ENCODE measurements at regions not wholly inside any gene's neighbourhood (a gene's known extent, or its start where the extent isn't known, plus 50 kb on each side); places are given as distances from the start of the nearest gene placed in this dataset.
"Not testable (repeated sequence)": the region's sequence is repeated elsewhere in the genome, so short reads cannot be mapped to it uniquely, and the experiment has no call there.

DNA sequence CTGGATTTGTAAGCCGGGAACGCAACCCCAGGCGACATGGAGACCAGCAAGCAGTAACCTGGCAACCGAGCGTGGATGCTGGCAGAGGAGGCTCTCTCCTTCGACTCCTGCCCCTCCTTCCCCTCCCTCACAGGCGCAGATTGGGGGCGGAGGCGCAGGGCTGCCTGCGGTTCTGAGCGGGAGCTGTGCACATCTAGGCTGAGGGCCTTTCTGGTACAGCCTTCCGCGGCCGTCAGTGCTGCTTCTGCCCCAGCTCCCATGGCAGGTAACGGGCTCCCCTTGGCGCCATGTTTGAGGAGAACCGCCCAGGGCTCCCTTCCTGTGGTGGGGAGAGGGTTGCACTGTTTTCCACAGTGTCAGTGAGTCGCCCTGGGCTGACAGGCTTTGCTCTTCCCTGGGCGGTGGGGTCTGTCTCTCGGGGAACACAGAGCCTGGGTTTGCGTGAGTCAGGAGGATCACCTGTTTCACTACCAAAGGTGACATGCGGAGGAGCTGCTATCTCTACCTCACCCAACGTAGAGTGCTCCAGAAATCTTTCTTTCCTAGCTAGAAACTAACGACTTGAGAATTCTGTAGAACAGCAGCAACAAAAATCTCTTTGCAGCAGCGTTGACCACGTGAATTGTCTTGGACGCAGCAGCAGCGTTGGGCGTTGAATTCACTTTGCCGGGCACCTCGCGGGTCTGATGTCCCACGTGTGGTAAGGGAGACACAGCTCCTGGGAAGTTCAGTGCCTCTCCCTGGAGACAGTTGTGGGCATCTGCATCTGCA is 154.8 kb upstream of the COBL start:
- peak; percentile 4 for DNase-seq

DNA sequence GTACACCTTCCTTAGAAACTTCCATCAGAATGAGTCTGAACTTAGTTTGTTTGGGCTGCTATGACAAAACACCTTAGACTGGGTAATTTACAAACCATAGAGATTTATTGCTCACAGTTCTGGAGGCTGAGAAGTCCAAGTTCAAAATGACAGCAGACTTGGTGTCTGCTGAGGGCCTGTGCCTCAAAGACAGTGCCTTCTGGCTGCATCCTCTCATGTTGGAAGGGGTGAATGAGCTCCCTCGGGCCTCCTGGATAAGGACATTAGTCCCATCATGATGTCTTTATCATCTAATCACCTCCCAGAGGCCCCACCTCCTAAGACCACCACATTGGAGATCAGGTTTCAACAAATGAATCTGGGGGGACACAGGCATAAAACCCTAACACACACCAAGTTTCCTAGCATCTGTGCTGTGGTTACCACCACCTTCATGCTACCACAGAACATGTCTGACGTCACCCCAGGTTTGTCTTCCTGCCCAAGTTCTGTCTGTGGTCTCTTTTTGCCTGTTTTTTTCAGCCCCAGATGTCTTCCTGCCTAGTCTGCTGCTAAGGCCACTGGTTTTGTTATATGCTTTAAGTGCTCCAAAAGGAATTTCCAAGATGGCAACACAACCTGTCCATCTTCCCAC is 150.9 kb upstream of the COBL start:
- no peak for DNase-seq

DNA sequence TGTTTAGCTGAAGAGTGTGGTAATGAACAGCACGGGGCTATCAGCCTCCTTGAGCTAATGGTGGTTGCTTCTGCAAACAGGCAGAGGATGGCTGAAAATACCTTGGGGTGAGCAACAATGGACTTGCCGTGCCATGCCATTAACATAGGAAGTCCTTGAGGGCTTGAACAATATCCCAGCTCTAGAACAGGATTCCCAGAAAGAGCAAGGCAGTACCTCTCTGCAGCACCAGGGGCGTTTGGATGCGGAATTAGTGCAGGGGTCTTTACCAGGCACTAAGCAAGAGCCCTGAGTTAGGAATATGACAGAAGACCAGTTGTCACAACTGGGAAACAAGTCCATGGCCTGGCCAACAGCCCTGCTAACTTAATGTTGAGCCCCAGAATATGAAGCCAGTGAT is 143.2 kb upstream of the COBL start:
- no peak for DNase-seq

DNA sequence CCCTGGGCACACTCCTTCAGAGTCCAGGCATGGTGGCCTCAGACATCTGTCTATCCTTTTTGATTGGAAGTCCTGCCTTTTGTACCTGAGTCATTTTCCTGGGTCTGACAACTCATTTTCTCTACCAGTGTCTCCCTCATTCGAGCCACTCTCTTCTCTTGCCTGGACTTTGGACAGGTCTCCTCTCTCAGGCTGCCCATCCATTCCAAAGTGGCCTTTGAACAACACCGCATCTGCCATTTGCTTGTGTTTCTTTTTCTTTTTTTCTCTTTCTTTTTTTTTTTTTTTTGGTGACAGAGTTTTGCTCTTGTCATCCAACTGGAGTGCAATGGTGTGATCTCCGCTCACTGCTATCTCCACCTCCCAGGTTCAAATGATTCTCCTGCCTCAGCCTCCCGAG is 142.1 kb upstream of the COBL start:
- no peak for DNase-seq

DNA sequence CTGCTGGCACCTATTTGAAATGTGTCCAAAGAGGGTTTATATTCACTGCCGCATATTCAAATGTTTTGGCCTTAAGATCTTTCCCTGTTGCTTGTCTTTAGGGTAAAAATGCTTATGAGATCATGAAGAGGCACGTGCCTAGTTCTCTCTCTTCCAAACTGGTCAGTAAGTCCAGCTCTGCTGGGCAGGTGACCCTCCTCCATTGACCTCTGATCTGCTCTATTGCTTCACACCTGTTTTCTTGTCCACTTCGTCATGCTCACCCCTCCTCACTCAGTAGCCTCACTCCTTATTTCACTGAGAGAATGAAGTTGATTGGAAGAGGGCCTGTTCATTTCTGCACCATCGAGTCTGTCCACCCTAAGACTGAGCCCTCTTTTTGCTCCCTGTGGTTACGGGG is 140.5 kb upstream of the COBL start:
- DNase-seq, result no peak

DNA sequence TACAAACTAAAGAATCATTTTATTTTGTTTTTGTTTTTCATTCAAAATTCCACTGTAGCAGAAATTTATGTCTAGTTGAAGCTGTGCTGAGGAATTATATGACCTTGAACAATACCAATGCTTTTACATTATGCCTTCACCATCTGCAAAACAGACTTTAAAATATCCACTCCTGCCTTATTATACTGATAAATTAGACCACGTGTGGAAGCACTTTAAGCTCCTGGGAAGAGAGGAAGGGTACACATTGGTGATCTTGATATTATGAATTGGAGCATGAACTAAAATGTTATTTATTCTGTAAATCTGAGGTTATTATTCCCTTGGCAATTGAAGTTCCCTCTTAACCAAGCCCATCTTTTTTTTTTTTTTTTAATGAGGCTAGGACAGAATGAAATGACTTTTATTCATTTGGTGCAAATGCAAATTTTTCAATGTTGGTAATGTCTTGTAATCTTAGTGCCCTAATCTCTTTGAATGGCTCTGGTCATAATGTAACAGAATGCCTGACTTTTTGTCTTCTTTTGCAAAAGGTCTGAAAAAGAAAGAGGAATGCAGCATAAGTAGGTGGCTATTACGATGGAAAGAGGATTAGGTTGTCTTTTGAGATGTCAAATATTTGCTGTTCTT is 139.9 kb upstream of the COBL start:
- no peak for DNase-seq

DNA sequence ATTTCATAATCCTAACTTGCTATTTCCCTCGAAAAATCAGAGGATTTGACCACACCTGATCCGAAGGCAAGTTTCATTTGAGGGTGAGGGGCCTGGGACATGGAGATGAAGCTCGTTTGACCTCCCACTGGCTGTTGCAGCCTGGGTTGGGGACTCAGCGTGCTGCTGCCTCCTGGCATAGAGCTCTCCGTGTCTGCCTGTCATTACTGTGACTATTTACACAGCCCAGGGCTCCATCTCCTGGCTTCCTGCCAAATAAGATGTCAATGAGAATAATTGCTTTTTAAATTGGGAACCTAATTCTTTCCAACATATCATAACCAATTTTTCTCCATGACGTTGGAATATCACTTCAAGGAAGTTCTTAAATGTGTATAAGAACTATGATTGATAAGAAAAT is 139.3 kb upstream of the COBL start:
- no peak for DNase-seq

DNA sequence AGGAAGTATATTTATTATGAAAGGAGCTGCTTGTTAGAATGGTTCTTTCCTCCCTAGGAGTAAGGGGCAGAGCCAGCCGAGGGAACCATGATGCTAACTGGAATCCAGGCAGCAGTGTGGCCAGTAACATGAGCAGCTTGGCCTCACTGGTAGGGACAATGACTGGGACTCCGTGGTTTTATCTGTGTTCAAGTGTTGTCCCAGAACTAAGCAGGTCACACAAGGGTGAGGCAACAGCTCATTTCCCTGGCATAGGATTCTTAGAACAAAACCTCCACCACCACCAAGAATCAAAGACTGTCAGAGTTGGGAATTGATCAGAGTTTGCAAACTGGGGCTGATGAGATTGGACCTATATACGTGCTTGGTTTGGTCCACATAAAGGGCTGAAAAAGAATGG is 138.9 kb upstream of the COBL start:
- no peak for DNase-seq

DNA sequence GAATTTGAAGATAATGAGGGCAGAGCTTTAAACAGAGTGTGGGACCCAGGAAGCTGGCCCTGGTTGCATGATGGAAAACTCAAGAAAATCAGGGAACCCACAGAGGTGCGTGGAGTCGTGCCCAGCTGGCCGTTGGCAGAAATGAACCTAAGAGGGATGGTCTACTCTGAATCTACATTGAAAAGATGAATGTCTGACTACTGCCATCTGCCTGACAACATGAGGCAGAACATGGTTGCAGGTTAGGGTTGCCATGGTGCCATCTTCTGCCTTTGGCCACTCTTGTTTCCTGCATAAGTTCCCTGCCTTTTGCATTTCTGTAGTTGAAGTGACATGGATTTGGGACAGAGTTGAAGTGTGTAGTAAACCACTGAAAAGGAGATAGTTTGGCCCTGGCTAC is 138.5 kb upstream of the COBL start:
- no peak for DNase-seq

DNA sequence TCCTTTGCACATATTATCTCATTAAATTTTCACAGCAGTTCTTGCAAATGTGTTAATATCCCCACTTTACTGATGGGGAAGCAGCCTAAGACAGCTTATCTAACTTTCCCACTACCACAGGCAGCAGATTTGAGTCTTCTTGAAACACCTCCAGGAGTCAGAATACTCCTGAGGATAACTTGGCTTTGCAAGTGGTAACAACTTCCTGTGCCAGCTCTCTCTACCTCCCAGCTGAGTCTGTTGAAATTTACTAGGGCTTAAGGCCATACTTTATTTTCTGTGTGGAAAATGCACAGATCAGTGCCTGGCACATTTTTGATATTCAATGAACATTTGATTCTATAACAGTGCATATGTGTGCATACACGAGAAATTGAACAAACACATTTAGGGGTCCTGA is 136.1 kb upstream of the COBL start:
- DNase-seq, result no peak

DNA sequence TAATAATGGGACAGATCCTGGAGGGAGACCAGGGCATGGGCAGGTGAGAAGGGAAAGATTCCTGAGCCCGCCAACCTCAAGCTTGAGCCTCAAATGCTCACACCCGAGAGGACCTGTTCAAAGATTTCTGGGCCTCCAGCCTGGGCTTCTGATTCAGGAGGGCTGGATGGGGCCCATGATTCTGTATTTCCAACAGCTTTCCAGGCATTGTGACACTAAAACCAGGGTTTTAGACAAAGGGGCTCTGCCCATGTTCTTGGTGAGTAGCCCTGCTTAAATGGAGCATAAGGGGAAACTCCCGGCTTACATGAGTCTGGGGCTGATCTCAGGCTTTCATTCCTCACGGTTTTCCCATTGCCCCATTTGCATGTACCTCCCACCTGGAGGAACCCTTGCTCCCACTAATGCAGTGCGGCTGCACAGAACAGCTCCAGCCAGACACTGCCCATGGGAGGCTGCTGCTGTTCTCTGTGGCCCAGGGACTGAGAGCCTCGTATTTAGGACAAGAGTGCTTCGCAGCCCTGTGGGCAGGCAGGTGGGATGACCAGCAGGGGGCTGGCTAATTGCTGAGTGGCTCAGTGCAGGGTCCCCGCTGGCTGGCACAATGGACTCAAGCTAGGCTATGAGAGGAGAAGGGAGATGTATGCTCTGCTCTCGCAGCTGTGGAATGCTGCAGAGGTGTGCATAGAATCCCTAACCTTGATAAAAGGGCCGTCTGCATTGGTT is 135.3 kb upstream of the COBL start:
- no peak for DNase-seq

DNA sequence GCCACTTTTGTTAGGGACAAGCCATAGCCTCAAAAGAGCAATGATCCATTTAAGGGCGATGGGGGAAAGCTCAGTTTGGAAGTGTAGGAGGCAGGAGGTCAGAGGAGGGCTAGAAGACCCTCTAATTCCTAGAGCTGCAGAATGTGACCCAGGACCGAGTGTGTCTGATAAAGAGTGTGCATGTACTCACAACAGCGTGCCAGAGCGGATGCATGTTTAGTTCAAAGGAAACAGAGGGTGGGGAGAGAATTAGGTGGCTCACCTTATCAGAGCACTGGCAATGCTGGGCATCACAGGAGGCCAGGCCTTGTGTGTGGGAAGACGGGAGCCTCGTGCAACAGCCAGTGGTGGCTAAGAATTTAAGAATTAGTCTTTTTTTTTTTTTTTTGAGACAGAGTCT is 133.9 kb upstream of the COBL start:
- no peak for DNase-seq

DNA sequence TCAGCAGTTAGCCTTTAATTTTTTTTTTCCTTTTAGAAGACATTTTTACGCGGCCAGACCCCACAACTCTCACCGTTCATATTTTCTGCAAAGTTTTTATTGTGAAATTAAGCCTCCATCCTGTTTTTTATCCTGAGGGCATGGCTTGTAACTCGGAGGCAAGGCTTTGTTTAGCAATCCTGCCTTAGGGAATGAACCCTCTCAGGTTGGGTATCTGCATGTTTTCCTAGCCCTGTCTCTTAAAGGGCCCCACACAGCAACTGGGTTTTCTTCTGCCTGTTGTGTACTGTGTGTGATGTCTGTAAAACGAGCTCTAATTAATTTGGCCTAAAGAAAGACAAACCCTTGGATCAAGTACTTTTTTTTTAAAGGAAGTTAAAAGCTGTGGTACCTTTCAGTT is 130.2 kb upstream of the COBL start:
- no peak for DNase-seq

DNA sequence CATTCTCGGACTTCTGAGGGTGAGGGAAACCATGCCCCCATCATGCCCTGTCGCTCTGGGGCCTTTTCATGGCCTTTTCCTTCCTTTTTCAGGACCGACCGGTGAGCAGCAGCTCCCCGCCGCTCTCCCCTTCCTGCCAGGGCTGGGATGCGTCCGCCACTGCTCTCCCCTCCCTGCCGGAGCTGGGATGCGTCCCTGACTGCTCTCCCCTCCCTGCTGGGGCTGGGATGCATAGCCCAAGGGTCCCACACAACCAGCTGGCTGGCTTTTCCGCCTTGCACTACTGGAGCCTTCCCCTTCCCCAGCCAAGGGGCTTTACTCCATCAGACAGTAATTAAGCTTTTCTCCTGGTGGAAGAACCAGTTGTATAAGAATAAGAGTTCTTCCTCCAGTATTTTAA is 129.7 kb upstream of the COBL start:
- no peak for DNase-seq

DNA sequence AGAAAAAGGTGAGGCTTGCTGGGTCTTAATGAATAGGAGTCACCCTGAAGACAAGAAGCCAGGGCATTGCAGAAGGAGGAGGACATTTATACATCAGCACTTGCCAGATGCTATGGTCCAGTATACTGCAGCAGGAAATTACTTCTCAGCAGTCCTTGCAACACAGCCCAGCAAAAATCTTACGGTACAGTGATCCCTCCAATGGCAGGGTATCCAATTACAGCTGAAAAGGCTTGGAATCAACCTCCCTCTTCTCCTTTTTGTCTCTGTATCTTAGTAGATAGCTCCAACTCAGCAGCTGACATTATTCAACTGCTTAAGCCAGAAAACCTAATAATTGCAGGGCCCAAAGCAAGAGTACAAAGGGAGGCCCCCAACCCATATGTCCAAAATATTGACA is 128.3 kb upstream of the COBL start:
- DNase-seq, result no peak

DNA sequence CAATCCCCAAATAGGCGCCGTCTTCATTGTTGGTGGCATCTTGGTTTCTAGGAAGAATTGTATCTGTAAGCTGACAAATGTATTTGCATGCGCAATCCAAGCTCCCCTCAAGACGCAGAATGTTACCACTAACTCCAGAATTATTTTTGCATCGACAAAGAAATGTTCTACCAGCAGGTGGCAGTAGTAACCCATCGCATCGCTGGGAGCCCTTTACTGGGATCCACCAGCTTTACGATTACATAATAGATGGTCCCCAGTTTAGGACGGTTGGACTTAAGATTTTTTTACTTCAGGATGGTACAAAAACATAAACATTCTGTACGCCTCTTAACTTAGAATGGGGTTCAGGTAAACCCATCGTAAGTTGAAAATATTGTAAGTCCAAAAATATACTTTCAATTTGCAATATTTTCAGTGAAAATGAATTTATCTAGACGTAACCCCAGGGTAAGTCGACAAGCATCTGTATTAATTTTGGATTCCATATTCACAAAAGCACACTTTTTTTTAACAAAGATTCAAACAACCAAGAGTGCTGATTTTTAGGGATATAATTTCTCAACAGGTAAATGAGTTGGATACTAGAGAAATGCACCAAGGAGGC is 114.0 kb upstream of the COBL start:
- DNase-seq, result peak; percentile 52

DNA sequence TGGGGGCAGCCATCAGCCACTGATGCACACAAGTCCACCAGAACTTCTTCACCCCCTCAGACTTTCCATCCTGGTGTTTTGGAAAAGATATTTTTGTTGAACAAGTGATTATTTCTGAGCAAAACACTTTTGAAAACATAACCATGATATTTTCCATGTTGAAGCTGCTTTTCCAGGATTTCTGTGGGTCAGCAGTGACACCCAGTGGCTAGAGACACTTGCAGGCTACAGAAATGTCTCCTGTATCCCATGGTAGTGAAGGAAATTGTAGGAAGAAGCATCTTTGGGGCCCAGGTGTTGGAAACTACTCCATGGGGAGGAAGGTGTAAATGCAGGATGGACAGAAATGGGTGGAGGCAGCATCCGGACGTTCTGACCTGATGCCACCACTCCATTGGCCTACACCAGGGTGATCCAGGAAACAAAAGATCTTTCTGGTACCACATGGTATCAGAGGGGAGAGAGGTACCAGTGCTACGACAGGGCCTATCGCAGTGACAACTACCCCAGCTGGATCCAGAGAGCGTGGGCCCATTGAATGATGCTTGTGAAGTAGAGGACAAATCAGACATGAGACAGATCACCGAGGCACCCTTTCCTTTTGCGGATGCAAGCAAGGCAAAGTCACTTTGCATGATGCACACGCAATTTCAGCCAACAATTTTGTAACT is 111.7 kb upstream of the COBL start:
- DNase-seq, result no peak

DNA sequence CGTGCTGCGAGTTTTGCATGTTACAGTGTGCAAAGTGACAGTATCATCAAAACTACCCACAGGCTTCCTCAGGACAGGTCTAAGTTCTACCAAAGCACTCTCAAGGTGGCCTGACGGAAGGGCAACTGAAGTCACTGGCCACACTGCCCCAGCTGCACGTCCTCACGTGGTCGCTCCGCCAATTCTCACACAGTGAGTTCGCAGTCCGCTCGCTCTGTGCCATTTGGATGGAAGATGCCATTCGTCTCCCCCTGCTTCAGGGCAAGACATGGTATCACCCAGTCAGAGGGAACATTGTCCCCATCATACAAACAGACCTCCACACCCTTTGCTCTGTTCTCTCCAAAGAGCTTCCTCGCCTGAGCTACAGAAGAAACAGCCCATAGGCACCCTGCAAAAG is 109.6 kb upstream of the COBL start:
- no peak for DNase-seq

DNA sequence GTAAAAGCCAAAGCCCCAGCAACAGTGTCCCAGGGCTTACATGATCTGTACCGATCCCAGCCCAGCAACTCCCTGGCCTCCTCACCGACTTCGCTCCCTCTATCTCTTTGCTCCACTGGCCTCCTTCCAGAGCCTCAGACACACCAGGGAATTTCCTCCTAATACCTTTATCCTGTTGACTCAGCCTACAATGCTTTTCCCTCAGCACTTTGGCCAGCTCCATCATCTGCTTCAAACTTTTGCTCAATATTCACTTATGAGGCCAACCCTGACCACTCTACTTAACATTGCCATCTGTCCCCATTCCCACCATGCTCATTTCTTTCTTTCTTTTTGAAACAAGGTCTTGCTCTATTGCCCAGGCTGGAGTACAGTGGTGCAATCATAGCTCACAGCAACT is 93.3 kb upstream of the COBL start:
- DNase-seq, result not testable (repeated sequence)

DNA sequence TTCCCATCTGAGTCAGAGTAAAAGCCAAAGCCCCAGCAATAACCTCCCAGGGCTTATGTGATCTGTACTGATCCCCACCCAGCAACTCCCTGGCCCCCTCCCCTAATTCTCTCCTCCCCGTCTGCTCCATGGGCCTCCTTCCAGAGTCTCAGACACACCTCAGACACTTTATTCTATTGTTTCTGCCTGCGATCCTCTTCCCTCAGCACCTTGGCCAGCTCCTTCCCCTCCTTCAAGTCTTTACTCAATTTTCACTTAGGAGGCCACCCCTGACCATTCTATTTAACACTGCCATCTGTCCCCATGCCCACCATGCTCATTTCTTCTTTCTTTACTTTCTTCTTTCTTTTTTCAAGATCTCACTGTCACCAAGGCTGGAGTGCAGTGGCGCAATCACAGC is 81.0 kb upstream of the COBL start:
- not testable (repeated sequence) for DNase-seq

DNA sequence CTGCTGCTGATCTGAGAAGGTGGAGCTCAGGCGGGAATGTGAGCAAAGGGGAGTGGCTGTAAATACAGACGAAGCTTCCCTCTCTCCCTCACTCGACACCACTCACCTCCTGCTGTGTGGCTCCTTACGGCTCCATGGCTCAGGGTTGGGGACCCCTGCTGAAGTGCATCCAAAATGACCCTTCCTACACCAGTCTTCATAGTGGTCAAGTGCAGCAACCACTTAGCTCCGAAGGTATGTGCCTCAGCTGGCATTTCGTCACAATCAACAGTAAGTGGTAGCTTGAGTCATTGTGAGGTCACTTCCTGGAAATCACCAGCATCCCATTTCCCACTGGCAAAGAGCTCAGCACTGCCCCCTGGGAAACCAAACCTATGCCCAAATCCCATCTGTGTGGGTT is 76.4 kb upstream of the COBL start:
- DNase-seq, result not testable (repeated sequence)

DNA sequence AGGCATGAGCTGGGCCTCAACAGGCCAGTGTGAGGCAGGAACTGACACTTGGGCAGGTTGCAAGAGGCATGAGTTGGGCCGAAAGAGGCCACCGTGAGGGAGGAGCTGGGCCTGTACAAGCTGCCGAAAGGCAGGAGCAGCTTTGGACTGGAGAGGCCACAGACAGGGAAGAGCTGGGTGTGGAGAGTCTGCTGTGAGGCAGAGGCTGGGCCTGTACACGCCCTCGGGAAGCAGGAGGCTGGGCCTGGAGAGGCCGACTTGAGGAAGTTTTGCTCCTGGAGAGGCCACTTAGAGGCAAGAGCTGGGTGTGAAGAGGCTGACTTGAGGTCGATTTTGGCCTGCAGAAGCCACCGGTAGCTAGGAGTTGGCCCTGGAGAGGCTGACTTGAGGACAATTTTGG is 73.3 kb upstream of the COBL start:
- DNase-seq, result not testable (repeated sequence)
